Stimulated activated CD8-positive, alpha-beta memory T cell treated with anti-CD3 and anti-CD28 coated beads, Interleukin-4, amount 100 ng/mL, for 24 hours (primary cell): ENCODE measurements at regions not wholly inside any gene's neighbourhood (a gene's known extent, or its start where the extent isn't known, plus 50 kb on each side); places are given as distances from the start of the nearest gene placed in this dataset.
"Not testable (repeated sequence)": the region's sequence is repeated elsewhere in the genome, so short reads cannot be mapped to it uniquely, and the experiment has no call there.

Source experiments
- DNase-seq: peaks from one replicate; pipeline ENCODE4 v3.0.0-alpha.2; 2020; ENCODE audit warnings: low read depth

DNA sequence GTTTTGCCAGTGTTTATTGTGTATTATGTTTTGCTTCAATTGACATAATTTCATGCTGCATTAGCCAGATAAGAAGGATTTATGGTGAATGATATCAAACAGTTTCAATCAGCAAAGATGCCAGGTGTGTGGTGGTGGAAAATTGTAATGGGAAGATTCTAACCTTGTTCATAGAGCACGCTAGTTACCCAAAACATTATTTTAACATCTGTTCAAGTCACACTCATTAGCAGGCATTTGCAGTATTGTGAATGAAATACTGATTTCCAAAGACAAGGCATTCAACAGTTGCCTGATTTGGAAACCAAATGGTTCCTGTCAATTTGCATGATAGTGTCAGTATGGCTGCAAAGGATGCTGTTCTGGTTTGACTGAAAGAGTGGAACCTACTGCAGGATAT lies 129.7 kb downstream of the EPC1 start:
- no peak for DNase-seq

DNA sequence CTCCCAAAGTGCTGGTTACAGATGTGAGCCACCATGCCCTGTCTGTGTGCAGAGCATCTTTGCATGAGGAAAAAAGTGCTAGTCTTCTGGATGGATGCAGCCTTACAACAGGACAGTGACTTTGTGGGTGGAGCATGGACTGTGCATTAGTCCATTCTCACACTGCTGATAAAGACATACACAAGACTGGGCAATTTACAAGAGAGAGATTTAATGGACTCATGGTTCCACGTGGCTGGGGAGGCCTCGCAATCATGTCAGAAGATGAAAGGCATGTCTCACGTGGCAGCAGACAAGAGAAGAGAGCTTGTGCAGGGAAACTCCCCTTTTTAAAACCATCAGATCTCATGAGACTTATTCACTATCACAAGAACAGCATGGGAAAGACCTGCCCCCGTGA lies 133.1 kb downstream of the EPC1 start:
- DNase-seq, result not testable (repeated sequence)

DNA sequence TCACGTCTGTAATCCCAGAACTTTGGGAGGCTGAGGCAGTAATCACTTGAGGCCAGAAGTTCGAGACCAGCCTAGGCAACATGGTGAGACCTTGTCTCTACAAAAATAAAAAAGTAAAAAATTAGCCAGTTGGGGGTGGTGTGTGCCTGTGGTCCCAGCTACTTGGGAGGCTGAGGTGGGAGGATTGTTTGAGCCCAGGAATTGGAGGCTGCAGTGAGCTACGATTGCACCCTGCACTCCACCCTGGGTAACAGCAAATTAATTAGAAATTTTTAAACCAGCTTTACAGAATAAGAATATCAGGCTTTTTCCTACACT lies 136.0 kb downstream of the EPC1 start:
- no peak for DNase-seq

DNA sequence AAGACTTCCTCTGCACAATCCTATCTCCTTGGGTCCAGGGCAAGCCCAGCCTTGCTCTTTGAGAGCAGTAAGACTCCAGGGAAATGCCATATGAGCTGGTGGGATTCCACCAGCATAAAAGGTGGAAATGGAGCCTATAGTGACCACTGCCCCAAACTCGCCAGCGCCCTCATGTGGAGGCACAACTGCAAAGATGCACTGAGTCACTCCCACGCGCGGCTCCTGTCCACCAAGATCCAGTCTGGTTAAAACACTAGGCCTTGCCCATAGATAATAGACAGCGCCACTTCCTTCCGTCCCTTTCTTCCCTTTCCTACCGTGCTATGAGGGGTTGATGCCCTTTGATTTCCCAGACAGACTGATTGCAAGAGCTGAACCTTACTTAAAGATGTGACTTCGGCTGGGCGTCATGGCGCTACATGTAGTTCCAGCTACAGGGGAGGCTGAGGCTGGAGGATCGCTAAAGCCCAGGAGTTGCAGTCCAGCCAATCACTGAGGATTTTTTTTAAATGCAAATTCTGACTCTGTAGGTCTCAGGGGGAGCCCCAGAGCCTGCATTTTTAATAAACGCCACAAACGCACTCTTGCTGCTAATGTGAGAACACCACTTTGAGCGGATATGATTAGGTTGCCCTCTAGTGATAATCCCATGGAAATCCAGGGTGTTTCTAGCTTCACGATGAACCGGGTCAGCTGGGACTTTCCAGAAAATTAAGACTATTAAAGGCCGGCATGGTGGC lies 136.5 kb downstream of the EPC1 start:
- no peak for DNase-seq

DNA sequence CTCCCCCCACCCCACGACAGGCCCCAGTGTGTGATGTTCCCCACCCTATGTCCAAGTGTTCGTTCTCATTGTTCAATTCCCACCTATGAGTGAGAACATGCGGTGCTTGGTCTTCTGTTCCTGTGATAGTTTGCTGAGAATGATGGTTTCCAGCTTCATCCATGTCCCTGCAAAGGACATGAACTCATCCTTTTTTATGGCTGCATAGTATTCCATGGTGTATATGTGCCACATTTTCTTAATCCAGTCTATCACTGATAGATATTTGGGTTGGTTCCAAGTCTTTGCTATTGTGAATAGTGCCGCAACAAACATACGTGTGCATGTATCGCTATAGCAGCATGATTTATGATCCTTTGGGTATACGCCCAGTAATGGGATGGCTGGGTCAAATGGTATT lies 139.0 kb downstream of the EPC1 start:
- DNase-seq, result not testable (repeated sequence)

DNA sequence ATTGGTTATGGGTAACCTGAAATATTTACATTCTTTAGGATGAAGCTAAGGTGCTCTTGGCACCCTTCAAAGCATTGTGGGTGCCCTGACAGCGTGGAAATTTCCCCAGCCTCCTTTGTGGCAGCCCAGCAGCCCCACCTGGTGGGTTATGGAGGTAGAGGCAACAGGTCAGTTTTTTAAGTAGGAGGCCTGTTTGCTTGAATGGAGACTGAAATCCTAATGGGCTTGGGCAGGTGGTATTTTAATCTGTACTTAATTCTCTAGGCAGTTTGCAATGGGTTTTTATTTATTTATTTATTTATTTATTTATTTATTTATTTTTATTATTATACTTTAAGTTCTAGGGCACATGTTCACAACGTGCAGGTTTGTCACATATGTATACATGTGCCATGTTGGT lies 139.4 kb downstream of the EPC1 start:
- DNase-seq, result peak; percentile 29

DNA sequence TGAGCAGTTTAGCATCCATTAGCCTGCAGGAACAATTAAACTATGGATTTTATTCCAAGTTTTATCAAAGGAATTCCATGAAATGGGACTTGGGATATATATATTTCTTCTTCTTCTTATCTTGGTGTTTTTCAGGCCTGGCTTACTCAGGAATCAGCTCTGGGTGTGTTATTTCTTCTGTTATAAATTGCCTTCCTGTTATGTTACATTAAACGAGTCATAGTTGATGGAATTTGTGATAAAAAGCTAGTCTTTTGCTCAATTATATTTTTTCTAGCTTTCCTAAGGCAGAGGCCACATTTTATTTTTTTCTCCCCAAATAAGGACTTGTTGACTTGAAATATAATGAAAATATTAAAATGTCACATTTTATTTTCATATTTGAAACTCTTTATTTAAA lies 141.3 kb downstream of the EPC1 start:
- no peak for DNase-seq

DNA sequence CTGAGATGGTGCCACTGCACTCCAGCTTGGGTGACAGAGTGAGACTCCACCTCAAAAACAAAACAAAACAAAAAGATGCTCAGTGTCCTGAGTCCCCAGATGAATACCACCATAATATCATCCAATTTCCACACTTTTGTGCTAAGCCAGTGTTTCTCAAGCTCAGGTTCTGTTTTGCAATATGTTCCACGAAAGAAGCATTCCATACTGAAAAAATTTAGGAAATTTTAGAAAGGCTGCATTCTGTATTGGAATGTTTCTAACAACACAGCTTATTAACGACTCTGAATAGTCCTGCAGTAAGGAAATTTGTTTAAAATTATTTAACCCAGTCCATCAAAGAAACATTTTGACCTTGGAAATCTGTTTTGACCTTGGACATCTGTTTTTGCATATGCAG lies 142.4 kb downstream of the EPC1 start:
- no peak for DNase-seq

DNA sequence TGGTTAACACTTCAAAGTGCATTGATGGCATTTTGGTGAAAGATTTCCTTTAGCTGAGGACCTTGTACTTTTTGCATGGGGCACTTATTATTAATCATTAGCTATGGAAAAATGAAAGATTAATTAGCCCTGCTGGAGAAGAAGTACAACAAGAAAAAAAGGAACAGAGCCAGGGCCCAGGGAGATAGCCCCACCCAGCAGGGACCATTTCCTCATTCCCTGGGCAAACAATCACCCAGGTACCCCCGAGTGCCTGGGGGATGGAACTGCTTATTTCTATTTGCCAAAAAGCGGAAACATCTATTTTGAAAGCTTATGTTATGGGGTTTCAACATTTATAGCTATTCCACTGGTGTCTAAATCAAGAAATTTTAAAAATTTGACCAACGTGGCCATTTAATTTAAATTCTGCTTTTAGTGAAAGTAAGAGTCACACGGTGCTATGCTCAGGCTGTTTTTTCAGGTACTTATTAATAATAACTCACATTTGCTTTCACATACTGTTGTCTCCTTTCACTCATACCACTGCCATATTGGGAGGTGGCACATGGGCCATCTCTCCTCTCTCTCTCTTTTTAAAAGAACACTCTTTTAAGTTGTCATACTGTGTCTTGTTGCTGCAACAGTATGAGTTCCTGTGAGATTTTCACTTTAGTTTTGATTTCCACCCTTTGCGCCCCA lies 143.6 kb upstream of the KIF5B start:
- no peak for DNase-seq

DNA sequence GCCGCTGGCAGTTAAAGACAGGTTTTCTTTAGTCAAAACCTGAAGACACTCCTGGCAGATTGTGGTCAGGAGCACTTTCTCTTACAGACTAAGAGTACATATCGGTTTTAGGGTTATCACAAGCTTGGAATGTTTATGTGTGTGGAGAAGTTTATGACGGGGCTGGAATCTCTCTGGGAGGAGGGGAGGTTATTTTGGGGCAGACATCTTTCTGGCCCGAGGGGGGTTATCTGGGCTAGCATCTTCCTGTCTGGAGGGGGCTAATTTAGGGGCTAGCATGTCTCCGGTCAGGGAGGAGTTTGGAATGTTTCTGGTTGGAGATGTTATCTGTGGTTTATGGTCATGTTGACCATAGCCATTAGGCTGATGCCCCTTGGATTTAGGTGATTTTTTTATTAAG lies 141.2 kb upstream of the KIF5B start:
- DNase-seq, result no peak

DNA sequence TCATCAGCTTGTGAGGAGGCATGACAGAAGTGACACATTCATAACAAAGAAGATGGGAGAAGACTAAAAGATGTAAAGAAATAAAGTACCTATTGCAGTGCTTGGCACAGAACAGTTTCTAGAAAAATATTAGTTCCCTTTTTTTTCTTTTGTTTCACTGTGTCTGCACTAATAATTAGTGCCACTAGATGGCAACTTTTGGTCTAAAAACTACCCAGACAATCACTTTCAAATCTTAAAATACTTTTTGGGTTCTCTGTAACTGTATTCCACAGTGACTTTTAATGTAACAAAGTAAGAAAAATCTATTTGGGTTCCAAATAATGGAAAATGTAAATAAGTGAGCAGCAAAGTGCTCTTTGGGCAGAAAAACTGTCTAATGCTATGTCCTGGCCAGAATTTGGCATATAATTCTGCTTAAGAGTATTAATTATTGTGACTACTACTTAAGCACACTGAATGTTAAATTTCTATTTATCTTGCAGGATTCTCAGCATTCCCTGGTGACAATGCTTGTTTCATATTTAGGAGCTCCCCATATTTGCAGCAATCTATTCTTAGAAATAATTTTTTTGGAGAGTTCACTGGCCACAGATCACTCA lies 134.8 kb upstream of the KIF5B start:
- no peak for DNase-seq

DNA sequence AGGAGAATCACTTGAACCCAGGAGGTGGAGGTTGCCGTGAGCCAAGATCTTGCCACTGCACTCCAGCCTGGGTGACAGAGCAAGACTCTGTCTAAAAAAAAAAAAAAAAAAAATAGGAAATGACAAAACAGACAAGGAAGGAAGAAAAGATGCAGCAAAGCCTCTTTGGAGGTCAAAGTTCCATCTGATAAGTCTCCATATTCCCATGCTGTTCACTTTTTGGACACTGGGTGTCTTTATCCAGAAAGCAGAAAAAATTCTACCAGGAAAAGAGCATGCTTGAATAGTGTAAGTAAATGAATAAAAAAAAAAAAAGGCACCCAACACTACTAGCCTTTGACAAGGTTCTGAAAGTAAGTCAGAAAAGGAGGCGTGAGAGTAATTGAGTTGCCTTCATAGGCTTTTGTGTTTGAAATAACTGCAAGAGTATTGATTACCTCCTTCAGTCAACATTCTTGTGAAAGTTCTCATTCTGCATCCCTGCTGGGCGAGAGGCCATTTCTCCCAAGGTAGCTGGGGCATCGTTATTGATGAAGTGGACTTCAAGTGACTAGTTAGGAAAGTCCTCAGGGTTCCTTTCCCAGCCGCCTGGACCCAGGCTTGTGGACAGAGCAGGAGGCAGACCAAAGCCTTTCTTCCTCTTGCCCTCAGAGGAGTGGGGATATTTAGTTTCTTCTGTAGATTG lies 133.3 kb upstream of the KIF5B start:
- no peak for DNase-seq

DNA sequence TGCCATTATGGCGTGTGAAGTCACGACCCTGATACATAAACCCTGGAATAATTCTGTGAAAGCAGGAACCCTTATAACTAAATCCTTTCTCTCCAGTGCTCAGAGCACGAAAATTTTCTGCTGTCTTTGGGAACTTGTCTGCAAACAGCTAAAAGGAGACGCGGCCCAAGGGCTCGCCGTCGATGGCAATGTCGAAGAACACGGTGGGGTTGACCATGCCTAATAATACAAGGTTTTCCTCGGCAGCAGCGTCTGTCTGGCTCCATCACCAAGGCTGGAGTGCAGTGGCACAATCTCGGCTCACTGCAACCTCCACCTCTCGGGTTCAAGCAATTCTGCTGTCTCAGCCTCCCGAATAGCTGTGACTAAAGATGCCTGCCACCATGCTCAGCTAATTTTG lies 132.4 kb upstream of the KIF5B start:
- DNase-seq, result not testable (repeated sequence)

DNA sequence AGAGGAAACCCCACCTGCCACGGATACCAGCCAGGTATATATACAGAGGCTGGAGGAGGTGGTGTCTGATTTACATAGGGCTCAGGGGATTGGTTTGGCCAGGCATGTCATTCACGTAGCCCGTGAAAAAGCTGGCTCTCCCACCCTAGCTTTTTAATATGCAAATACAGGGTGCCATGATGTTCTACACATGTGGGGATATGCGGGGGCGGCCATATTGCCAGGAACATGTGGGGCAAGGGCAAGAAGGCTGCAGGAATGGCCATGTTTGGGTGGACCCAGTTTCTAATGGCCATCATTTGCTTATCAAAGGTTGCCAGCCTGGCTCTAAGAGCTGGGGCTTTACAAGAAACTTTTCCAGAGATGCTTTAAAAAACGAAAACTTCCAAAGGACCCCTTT lies 131.5 kb upstream of the KIF5B start:
- DNase-seq, result no peak

DNA sequence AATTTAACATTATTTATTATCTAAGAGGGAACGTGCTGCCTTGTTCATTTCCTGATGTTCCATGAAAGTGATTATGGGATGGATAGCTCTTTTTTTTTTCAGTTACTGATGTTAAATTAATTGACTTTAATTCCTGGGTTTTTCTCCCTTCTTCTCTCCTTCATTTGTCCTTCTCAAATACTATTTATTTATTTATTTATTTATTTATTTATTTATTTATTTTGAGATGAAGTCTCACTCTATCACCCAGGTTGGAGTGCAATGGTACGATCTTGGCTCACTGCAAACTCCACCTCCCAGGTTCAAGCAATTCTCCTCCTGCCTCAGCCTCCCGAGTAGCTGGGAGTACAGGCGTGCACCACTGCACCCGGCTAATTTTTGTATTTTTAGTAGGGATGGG lies 127.4 kb upstream of the KIF5B start:
- not testable (repeated sequence) for DNase-seq

DNA sequence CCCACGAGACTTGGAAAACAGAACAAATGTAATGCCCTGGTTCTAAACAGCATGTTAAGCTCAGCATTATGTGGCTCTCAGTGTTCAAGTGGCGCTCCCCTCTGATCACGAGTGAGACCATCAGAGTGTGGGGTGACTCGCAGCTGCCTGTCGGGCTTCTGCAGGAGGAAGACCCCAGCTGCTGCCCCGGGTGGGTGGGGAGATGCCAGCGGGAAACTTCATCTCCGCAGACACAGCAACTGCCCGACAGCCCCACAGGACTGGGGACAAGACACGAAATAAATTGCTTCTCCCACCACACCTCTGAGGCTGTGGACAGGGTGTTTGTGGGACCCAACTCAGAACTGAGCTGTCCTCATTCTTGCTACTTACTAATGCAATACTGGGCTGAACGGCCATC lies 126.3 kb upstream of the KIF5B start:
- DNase-seq, result no peak

DNA sequence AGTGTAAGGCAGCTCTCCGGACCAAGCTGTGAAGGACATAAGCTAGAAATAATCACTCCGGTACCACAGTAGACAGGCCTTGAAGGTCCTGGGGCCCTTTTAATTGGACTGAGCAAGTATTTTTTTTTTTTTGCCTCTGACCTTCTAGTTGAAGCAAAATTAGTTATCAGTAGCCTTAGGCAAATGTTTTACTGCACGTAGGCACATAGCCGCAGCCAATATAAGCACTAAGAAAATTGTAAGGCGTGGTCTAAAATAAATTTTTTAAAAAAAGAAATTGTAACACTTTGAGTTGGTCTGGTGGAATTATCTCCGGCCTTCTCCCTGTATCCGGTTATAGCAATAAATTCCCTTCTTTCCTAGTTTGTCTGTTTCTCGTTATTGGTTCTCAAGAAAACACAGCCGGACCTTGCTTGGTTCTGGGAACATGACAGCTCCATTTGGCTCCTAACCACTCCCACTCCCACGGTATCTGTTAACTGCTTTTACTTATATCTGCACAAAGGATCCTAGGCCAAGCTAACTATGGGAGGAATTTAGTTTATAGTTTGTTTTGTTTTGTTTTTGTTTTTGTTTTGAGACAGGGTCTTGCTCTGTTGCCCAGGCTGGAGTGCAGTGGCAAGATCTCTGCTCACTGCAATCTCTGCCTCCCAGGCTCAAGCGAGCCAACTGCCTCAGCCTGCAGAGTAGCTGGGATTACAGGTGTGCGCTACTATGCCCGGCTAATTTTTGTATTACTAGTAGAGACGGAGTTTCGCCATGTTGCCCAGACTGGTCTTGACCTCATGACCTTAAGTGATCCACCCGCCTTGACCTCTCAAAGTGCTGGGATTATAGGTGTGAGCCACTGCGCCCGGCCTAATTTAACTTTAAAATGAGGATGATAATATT lies 124.4 kb upstream of the KIF5B start:
- no peak for DNase-seq

DNA sequence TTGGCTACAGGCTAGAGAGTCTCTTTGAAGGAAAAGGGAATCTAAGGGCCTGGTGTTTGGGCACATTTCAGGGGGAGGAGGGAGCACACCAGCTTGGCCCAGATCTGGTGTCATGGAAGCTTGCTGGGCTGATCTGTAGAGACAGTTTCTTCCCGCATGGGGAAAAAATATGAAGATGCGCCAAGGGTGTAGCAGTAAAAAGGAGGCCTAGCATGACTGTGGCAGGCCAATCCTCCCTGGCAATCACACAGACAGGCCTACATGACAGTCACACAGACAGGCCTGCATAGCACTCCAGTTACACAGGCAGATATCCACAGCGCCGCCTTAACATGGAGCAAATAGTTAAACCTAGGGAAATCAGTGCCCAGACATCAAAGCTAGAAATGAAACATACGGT lies 123.6 kb upstream of the KIF5B start:
- no peak for DNase-seq

DNA sequence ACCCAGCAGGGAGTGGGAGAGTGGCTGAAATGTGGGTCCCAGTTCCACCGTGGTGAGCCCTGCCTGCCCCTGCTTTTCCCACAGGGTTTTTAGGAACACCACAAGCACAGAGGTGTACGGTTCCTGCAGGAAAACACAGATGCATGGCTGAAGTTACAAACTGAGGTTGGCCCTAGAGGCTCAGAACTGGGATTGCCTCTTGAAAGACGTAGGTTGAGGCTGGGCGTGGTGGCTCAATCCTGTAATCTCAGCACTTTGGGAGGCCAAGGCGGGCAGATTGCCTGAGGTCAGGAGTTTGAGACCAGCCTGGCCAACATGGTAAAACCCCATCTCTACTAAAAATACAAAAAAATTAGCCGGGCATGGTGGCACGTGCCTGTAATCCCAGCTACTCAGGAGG lies 121.4 kb upstream of the KIF5B start:
- DNase-seq, result not testable (repeated sequence)

DNA sequence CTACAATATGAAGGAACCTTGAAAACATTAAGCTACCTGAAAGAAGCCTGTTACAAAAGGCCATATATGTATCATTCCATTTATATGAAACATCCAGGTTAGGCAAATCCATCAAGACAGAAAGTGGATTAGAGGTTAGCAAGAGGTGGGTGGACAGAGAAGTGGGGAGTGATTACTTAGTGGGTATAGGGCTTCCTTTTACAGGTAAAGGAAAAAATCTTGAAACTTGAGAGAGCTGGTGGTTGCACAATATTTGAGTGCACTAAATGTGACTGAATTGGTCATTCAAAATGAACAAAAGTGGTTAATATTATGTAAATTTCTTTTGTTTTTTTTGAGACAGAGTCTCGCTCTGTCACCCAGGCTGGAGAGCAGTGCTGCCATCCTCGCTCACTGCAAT lies 119.4 kb upstream of the KIF5B start:
- no peak for DNase-seq

DNA sequence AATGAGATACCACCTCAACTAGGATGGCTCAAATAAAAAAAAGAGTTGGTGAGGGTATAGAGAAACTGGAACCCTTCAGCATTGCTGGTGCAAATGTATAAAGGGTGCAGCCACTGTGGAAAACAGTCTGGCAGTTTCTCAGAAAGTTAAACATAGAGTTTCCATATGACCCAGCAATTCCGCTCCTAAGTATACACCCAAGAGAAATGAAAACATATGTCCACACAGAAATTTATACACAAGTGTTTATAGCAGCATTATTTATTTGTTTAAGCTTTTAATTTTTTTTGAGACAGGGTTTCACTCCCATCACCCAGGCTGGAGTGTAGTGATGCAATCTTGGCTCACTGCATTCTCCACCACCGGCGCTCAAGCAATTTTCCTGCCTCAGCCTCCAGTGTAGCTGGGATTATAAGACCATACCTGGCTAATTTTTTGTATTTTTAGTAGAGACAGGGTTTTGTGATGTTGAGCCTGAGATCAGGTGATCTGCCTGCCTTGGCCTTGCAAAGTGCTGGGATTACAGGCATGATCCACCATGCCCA lies 118.2 kb upstream of the KIF5B start:
- no peak for DNase-seq

DNA sequence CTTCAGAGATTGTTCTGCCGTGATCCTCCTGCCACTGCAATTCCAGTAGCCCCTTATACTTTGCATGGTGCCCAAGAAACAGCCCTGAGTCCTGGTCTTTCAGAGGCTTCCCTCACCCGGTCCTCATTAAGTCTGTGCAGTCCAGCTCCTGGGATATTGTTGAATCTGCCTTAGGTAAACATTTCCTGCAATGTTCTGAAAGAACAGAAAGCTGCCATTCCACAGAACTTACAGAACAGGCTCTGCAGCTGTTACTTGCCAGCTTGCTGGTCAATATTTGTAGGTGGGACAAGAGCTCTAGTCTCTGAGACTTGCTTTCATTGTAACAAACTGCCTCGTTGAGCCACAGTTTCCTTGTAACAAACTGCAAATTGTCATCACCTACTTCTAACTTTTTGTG lies 115.0 kb upstream of the KIF5B start:
- no peak for DNase-seq
